OCI-LY7 (cell line): ENCODE measurements at regions not wholly inside any gene's neighbourhood (a gene's known extent, or its start where the extent isn't known, plus 50 kb on each side); places are given as distances from the start of the nearest gene placed in this dataset.

Source experiments
- BruUV-seq: library from RNA; stranded (reverse); fragments of 400-500 nt; replicated peaks from 2 replicates; lab custom pipeline; 2021; lab: Mats Ljungman, UMichigan
- CTCF ChIA-PET: fragments of 300-600 bp; sonication (Branson Sonifier 250); formaldehyde crosslinking; loops from one replicate; lab custom pipeline; 2022; ENCODE audit warnings: antibody characterized with exemption; ENCODE audit not compliant: unreplicated experiment; lab: Charles Lee
- POLR2A ChIA-PET: fragments of 300-600 bp; sonication (Branson Sonifier 250); formaldehyde crosslinking; loops from one replicate; lab custom pipeline; 2022; ENCODE audit warnings: antibody characterized with exemption; lab: Charles Lee
- DNase-seq: peaks from one replicate; pipeline ENCODE4 v3.0.0-alpha.2; 2015; ENCODE audit warnings: low spot score
- H2AFZ ChIP-seq: fragments of 200-600 bp; sonication (generic), shearing (Covaris generic); 2 replicates; pipeline ENCODE4 v1.6.1; 2014; ENCODE audit warnings: mild to moderate bottlenecking, antibody characterized with exemption, low read length, moderate library complexity
- H3K27ac ChIP-seq: fragments of 200-600 bp; sonication (generic); 2 replicates; pipeline ENCODE4 v1.5.1; 2014; ENCODE audit warnings: mixed run types, low read depth, mild to moderate bottlenecking, moderate library complexity, low read length, inconsistent platforms; ENCODE audit not compliant: poor library complexity, severe bottlenecking
- H3K36me3 ChIP-seq: fragments of 200-600 bp; sonication (generic); 2 replicates; pipeline ENCODE4 v1.6.1; 2014; ENCODE audit warnings: mild to moderate bottlenecking, antibody characterized with exemption, low read length, moderate library complexity, mixed read lengths; ENCODE audit not compliant: insufficient read depth
- H3K4me1 ChIP-seq: fragments of 200-600 bp; sonication (generic); 2 replicates; pipeline ENCODE4 v1.5.1; 2014; ENCODE audit warnings: mild to moderate bottlenecking, low read length; ENCODE audit not compliant: insufficient read depth, poor library complexity, severe bottlenecking
- H3K4me2 ChIP-seq: fragments of 200-600 bp; sonication (generic); 2 replicates; pipeline ENCODE4 v1.6.1; 2014; ENCODE audit warnings: mild to moderate bottlenecking, low read length
- H3K4me3 ChIP-seq: fragments of 200-600 bp; sonication (generic); 2 replicates; pipeline ENCODE4 v1.5.1; 2014; ENCODE audit warnings: mild to moderate bottlenecking, low read depth, low read length; ENCODE audit not compliant: poor library complexity, severe bottlenecking
- H3K79me2 ChIP-seq: fragments of 200-600 bp; sonication (generic); 2 replicates; pipeline ENCODE4 v1.6.1; 2016; ENCODE audit warnings: low read depth, mild to moderate bottlenecking, low read length, moderate library complexity, mixed read lengths; ENCODE audit not compliant: insufficient read depth
- H3K9me2 ChIP-seq: fragments of 200-600 bp; sonication (generic); 2 replicates; pipeline ENCODE4 v1.6.1; 2016; ENCODE audit warnings: mild to moderate bottlenecking, low read length, mixed read lengths; ENCODE audit not compliant: insufficient read depth
- H3K9me3 ChIP-seq: fragments of 200-600 bp; sonication (generic); 2 replicates; pipeline ENCODE4 v1.6.1; 2014; ENCODE audit warnings: mild to moderate bottlenecking, mixed run types, low read length, mixed read lengths
- H4K20me1 ChIP-seq: fragments of 200-600 bp; sonication (generic); 2 replicates; pipeline ENCODE4 v1.6.1; 2014; ENCODE audit warnings: mild to moderate bottlenecking, antibody characterized with exemption, low read length, moderate library complexity, mixed read lengths; ENCODE audit not compliant: insufficient read depth
- EZH2phosphoT487 ChIP-seq: fragments of 200-600 bp; sonication (generic); IDR thresholded peaks from 2 replicates; pipeline ENCODE4 v1.6.1; 2018; ENCODE audit warnings: low read depth, borderline replicate concordance, mild to moderate bottlenecking, mixed run types, antibody characterized with exemption, low read length, moderate library complexity, mixed read lengths
- intact Hi-C: fragments of 100-400 bp; cut with micrococcal nuclease; formaldehyde crosslinking; loops from one replicate; pipeline ENCODE4 v1.10.0; 2022; ENCODE audit not compliant: unreplicated experiment
- TF ChIP-seq, protein P1 (sequence below): fragments of 200-600 bp; sonication (generic); conservative IDR thresholded peaks from 2 replicates; pipeline ENCODE4 v1.5.1; 2014; ENCODE audit warnings: mild to moderate bottlenecking, antibody characterized with exemption, low read length, moderate library complexity, mixed read lengths

DNA sequence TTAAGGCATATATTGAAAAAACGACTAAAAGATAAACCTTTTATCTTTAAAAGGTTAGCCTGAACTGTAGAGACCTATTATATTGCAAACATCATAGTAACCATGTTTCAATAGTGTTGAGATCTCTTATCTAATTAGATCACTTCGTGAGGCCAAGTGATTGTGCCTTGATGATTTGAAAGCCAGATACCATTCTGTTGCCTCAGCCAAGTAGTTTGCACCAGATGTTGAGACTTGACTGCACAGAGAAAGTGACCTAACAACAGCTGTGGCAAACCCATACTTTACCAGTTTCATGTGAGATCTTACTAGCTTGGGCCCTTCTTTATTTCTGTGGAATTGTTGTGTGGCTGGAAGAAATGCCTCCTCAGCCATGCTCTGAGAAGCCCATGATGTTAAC, 717.3 kb downstream of the KCNJ2 start:
- Histone ChIP-seq H3K36me3 (no peaks in the 10 kb centered on the region), H3K9me3 (no peaks in the 10 kb centered on the region), H3K4me2 (no peak overlapping the region), H3K4me1 (no peaks in the 10 kb centered on the region), H2AFZ (no peak overlapping the region), H3K4me3 (no peak overlapping the region), H3K27ac (no peak overlapping the region), H3K9me2 (no peaks in the 10 kb centered on the region), H4K20me1 (no peaks in the 10 kb centered on the region), H3K79me2 (no peaks in the 10 kb centered on the region)
- ChIA-PET POLR2A (no interaction called here), CTCF (no interaction called here)
- TF ChIP-seq, protein P1, sequence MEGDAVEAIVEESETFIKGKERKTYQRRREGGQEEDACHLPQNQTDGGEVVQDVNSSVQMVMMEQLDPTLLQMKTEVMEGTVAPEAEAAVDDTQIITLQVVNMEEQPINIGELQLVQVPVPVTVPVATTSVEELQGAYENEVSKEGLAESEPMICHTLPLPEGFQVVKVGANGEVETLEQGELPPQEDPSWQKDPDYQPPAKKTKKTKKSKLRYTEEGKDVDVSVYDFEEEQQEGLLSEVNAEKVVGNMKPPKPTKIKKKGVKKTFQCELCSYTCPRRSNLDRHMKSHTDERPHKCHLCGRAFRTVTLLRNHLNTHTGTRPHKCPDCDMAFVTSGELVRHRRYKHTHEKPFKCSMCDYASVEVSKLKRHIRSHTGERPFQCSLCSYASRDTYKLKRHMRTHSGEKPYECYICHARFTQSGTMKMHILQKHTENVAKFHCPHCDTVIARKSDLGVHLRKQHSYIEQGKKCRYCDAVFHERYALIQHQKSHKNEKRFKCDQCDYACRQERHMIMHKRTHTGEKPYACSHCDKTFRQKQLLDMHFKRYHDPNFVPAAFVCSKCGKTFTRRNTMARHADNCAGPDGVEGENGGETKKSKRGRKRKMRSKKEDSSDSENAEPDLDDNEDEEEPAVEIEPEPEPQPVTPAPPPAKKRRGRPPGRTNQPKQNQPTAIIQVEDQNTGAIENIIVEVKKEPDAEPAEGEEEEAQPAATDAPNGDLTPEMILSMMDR = no peak
- no TSS peak for BruUV-seq
- intact Hi-C loops = no loop called here
- no peak for DNase-seq

DNA sequence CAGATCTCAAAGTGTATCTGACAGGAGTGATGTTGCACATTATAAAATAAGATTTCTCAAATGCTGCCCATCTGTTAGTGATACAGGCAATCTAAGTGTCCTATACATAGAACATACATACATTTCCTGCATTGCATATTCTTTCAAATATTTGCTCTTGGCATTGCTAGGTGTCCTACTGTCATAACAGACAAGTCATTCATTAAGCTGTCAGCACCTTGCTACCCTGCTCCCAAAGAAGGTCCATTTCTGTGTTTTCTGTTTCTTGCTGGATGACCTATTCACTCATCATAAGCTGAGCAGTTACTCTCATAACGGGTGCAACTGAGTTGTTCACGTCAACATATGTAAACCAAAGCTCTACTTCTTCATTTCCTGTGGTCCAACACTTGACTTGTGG, 719.0 kb downstream of the KCNJ2 start:
- no peak for TF ChIP-seq EZH2phosphoT487
- TF ChIP-seq, protein P1 = no peak
- no peaks in the 10 kb centered on the region for H3K9me2 ChIP-seq
- H3K4me1 ChIP-seq = no peaks in the 10 kb centered on the region
- intact Hi-C loops = no loop called here
- no peaks in the 10 kb centered on the region for H3K36me3 ChIP-seq
- no peak overlapping the region for H3K4me3 ChIP-seq
- H4K20me1 ChIP-seq = no peaks in the 10 kb centered on the region
- POLR2A ChIA-PET = interaction anchor here (0.9 to 1.0 kb wide), 2 partner anchors 11 to 16 kb away, joined by 3 to 5 read pairs; no protein-coding TSS in a partner anchor
- no peaks in the 10 kb centered on the region for H3K9me3 ChIP-seq
- no peak overlapping the region for H3K27ac ChIP-seq
- no TSS peak for BruUV-seq
- H3K79me2 ChIP-seq = no peaks in the 10 kb centered on the region
- H2AFZ ChIP-seq = no peak overlapping the region
- DNase-seq = no peak
- CTCF ChIA-PET = no interaction called here
- H3K4me2 ChIP-seq = no peak overlapping the region

DNA sequence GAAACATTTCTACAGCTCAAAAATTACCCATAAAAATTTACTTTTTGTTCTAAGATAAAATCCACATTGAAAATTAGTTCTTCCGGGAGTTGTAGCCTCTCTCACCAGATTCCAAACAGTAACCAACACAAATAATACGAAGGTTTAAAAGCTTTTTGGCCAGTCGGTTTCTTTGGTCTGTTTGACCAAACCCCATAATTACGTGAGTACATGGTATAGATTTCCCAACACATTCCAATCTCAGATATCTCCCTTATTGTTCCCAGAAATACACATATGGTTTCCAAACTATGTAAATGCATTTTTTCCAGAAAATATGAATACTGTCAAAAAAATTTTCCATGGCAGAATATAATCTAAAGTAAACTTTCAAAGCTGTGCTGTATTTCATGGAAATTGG, 722.0 kb downstream of the KCNJ2 start:
- Histone ChIP-seq H3K4me1 (no peaks in the 10 kb centered on the region), H3K79me2 (no peaks in the 10 kb centered on the region), H3K9me3 (no peaks in the 10 kb centered on the region), H3K36me3 (no peaks in the 10 kb centered on the region), H3K9me2 (no peaks in the 10 kb centered on the region), H4K20me1 (no peaks in the 10 kb centered on the region), H2AFZ (no peak overlapping the region), H3K4me2 (no peak overlapping the region), H3K27ac (no peak overlapping the region), H3K4me3 (no peak overlapping the region)
- no peak for DNase-seq
- intact Hi-C loops = loop anchor here (10.0 kb wide), 1 partner anchor 63 kb away; no protein-coding TSS in a partner anchor
- ChIA-PET CTCF (no interaction called here), POLR2A (interaction anchor here (0.6 kb wide), 1 partner anchor 591 kb away, joined by 3 read pairs; no protein-coding TSS in a partner anchor)
- no TSS peak for BruUV-seq
- TF ChIP-seq, protein P1 = no peak
- TF ChIP-seq EZH2phosphoT487 = no peak
